AG09309 (cell line): ENCODE measurements at regions not wholly inside any gene's neighbourhood (a gene's known extent, or its start where the extent isn't known, plus 50 kb on each side); places are given as distances from the start of the nearest gene placed in this dataset.
A peak's percentile ranks its signal among the peaks of the same experiment; 100 is the strongest.

Source experiments
- DNase-seq: peaks from one replicate; pipeline ENCODE4 v3.0.0-alpha.2; 2010; ENCODE audit warnings: low read depth
- H3K4me3 ChIP-seq: 2 replicates; pipeline ENCODE4 v1.5.1; 2011; ENCODE audit warnings: mild to moderate bottlenecking, low read depth, low read length, moderate library complexity; ENCODE audit not compliant: control insufficient read depth
- TF ChIP-seq, protein P1 (sequence below): IDR thresholded peaks from 2 replicates; pipeline ENCODE4 v1.5.1; 2011; ENCODE audit warnings: mild to moderate bottlenecking, low read depth, low read length, inconsistent platforms; ENCODE audit not compliant: insufficient read depth, control insufficient read depth; ENCODE audit errors: missing control alignments

- TF ChIP-seq, protein P1, sequence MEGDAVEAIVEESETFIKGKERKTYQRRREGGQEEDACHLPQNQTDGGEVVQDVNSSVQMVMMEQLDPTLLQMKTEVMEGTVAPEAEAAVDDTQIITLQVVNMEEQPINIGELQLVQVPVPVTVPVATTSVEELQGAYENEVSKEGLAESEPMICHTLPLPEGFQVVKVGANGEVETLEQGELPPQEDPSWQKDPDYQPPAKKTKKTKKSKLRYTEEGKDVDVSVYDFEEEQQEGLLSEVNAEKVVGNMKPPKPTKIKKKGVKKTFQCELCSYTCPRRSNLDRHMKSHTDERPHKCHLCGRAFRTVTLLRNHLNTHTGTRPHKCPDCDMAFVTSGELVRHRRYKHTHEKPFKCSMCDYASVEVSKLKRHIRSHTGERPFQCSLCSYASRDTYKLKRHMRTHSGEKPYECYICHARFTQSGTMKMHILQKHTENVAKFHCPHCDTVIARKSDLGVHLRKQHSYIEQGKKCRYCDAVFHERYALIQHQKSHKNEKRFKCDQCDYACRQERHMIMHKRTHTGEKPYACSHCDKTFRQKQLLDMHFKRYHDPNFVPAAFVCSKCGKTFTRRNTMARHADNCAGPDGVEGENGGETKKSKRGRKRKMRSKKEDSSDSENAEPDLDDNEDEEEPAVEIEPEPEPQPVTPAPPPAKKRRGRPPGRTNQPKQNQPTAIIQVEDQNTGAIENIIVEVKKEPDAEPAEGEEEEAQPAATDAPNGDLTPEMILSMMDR: no peak
- H3K4me3 ChIP-seq: no peak overlapping the region
- no peak for DNase-seq
These were observed 195.7 kb upstream of the CELF2 start for GRCh38 chr10:10821926-10822325.

GRCh38 chr10:10824591-10825148 is 193.0 kb upstream of the CELF2 start:
- peak; percentile 83 for DNase-seq
- TF ChIP-seq, protein P1: no peak
- H3K4me3 ChIP-seq: no peak overlapping the region

DNA sequence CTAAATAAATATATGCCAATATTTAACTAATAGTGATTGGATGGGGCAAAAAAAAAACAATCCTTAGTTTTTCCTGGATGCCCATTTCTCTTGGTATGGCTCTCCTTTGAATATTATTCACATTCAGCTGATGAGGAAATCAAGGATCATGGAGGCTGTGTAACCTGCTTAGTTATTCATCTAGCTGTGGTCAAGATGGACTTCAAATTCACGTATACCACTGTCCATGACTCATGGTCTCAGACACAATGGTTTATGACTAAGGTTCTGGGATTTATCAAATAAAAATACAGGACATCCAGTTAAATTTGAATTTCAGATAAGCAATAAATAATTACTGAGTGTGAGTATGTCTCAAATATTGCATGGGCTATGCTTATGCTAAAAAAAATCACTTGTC is 191.5 kb upstream of the CELF2 start:
- peak; percentile 87 for DNase-seq
- H3K4me3 ChIP-seq: no peak overlapping the region
- TF ChIP-seq, protein P1: no peak

DNA sequence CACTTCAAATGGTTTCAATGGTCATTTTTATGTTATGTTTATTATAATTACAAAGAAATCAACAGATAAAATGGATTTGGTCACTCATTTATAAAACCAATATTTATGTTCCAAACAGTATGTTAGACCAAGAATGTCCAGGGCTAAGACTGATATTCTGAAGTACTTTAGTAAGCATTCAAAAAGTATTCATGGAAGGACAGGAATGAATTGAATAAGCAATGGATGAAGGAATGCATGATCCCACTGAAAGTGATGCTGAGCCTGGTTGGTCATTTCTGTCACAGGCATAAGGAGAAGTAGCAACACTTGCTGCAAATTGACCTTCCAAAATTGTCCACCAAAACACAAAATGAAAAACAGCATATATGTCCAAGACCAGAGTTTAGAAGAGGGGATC is 189.0 kb upstream of the CELF2 start:
- no peak overlapping the region for H3K4me3 ChIP-seq
- TF ChIP-seq, protein P1: no peak
- DNase-seq: no peak

- no peak overlapping the region for H3K4me3 ChIP-seq
- TF ChIP-seq, protein P1: no peak
- DNase-seq: no peak
These were observed 188.1 kb upstream of the CELF2 start for GRCh38 chr10:10829576-10829975.

DNA sequence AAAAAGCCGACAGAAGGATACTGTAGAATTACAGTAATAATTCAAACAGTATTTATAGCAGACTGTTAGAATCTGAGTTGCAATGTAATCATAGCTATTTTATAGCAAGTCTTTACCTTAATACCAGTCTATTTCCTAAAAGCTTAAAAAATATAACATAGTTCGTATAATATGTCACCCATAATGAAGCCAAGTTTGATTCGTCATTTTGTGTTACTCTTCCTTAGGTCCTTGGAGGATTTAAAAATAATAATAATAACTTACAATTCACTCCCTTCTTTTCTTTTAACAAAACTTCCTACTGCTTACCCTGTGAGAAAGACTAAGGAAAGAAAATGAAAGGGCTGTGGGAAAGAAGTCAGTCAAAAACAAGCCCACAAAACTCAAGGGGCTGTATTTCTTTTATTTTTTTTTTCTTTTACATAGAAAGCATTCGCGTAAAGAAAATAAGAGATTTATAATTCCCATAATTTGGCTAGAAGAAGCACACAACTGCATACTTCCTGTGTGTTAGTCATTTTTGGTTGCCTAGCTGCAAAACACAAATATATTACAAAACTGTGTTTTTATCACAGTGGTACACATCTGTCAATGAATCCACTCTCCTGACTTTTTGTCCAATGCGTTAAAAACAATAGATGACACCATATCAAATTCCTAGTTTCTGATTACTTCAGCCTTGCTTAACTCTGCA is 187.2 kb upstream of the CELF2 start:
- TF ChIP-seq, protein P1: no peak
- DNase-seq: peak; percentile 81
- no peak overlapping the region for H3K4me3 ChIP-seq

GRCh38 chr10:10831085-10831484 is 186.6 kb upstream of the CELF2 start:
- TF ChIP-seq, protein P1: no peak
- DNase-seq: peak; percentile 46

More at GRCh38 chr10:10831085-10831484, 186.6 kb upstream of the CELF2 start:
- no peak overlapping the region for H3K4me3 ChIP-seq
